Liver (tissue), 8 donors: ENCODE measurements at regions not wholly inside any gene's neighbourhood (a gene's known extent, or its start where the extent isn't known, plus 50 kb on each side); places are given as distances from the start of the nearest gene placed in this dataset.

Source experiments
- DNase-seq: peaks from one replicate; pipeline ENCODE4 v3.0.0-alpha.2; 2017; ENCODE audit warnings: low spot score
- H3K27ac ChIP-seq, 2 donors: one replicate each; pipeline ENCODE4 v1.7.0; 2013; ENCODE audit warnings: inconsistent platforms in 2 of 2, low read length in 2 of 2, control low read depth in 1 of 2, low read depth in 1 of 2, mild to moderate bottlenecking in 1 of 2
- H3K27me3 ChIP-seq, 4 donors: one replicate each; pipeline versions ENCODE4 v1.6.1 to v1.7.0; 2013; ENCODE audit warnings: low read length in 3 of 4, inconsistent platforms in 1 of 4, mild to moderate bottlenecking in 1 of 4, moderate library complexity in 1 of 4; ENCODE audit not compliant: control insufficient read depth in 4 of 4, insufficient read depth in 4 of 4
- H3K36me3 ChIP-seq, 4 donors: one replicate each; pipeline versions ENCODE4 v1.6.1 to v1.7.0; 2013; ENCODE audit warnings: low read length in 3 of 4, mild to moderate bottlenecking in 3 of 4, low read depth in 1 of 4, moderate library complexity in 1 of 4; ENCODE audit not compliant: control insufficient read depth in 4 of 4, insufficient read depth in 3 of 4
- H3K4me1 ChIP-seq, 4 donors: one replicate each; pipeline versions ENCODE4 v1.6.1 to v1.7.0; 2013; ENCODE audit warnings: low read length in 3 of 4, mild to moderate bottlenecking in 3 of 4, moderate library complexity in 1 of 4; ENCODE audit not compliant: control insufficient read depth in 4 of 4, insufficient read depth in 4 of 4
- H3K4me3 ChIP-seq, 3 donors: one replicate each; pipeline versions ENCODE4 v1.6.1 to v1.7.0; 2013; ENCODE audit warnings: low read length in 3 of 3, control low read depth in 1 of 3, low read depth in 1 of 3, mild to moderate bottlenecking in 1 of 3
- H3K9ac ChIP-seq, 2 donors: one replicate each; pipeline ENCODE4 v1.7.0; 2013; ENCODE audit warnings: low read length in 2 of 2, mild to moderate bottlenecking in 2 of 2, moderate library complexity in 2 of 2, control low read depth in 1 of 2, low read depth in 1 of 2
- H3K9me3 ChIP-seq, 4 donors: one replicate each; pipeline versions ENCODE4 v1.6.1 to v1.7.0; 2013; ENCODE audit warnings: low read length in 3 of 4; ENCODE audit not compliant: control insufficient read depth in 4 of 4
- EGR1 ChIP-seq, 2 donors: IDR thresholded peaks; 2 replicates each; pipeline ENCODE4 v1.6.1; 2016 to 2018; ENCODE audit warnings: antibody characterized with exemption in 2 of 2, low read depth in 2 of 2
- FOXA1 ChIP-seq: IDR thresholded peaks from 2 replicates; pipeline ENCODE4 v1.6.1; 2016; ENCODE audit warnings: antibody characterized with exemption
- FOXA2 ChIP-seq: IDR thresholded peaks from 2 replicates; pipeline ENCODE4 v1.6.1; 2016; ENCODE audit warnings: antibody characterized with exemption
- GABPA ChIP-seq, 2 donors: IDR thresholded peaks in 1 of 2; conservative IDR thresholded peaks in 1 of 2; 2 replicates each; pipeline ENCODE4 v1.6.1; 2016; ENCODE audit warnings: antibody characterized with exemption in 2 of 2, mild to moderate bottlenecking in 1 of 2, moderate library complexity in 1 of 2
- HNF4A ChIP-seq, 2 donors: conservative IDR thresholded peaks; 2 replicates each; pipeline ENCODE4 v1.6.1; 2016; ENCODE audit warnings: antibody characterized with exemption in 2 of 2, mild to moderate bottlenecking in 2 of 2
- HNF4G ChIP-seq: IDR thresholded peaks from 2 replicates; pipeline ENCODE4 v1.6.1; 2016; ENCODE audit warnings: antibody characterized with exemption
- JUND ChIP-seq, 2 donors: IDR thresholded peaks; 2 replicates each; pipeline ENCODE4 v1.6.1; 2016; ENCODE audit warnings: antibody characterized with exemption in 2 of 2
- NR2F2 ChIP-seq: IDR thresholded peaks from 2 replicates; pipeline ENCODE4 v1.6.1; 2016; ENCODE audit warnings: antibody characterized with exemption
- RAD21 ChIP-seq, 2 donors: IDR thresholded peaks; 2 replicates each; pipeline ENCODE4 v1.6.1; 2016; ENCODE audit warnings: antibody characterized with exemption in 2 of 2, mild to moderate bottlenecking in 2 of 2
- RXRA ChIP-seq, 2 donors: IDR thresholded peaks; 2 replicates each; pipeline ENCODE4 v1.6.1; 2017 to 2018; ENCODE audit warnings: antibody characterized with exemption in 2 of 2, mild to moderate bottlenecking in 1 of 2
- SP1 ChIP-seq: IDR thresholded peaks from 2 replicates; pipeline ENCODE4 v1.6.1; 2018; ENCODE audit warnings: antibody characterized with exemption, mild to moderate bottlenecking
- TAF1 ChIP-seq: conservative IDR thresholded peaks from 2 replicates; pipeline ENCODE4 v1.6.1; 2016; ENCODE audit warnings: antibody characterized with exemption, mild to moderate bottlenecking
- YY1 ChIP-seq: IDR thresholded peaks from 2 replicates; pipeline ENCODE4 v1.6.1; 2016; ENCODE audit warnings: antibody characterized with exemption, mild to moderate bottlenecking
- ZBTB33 ChIP-seq: IDR thresholded peaks from 2 replicates; pipeline ENCODE4 v1.6.1; 2016; ENCODE audit warnings: antibody characterized with exemption
- WGBS: extraction: QIAGEN DNeasy Blood & Tissue Kit; methylation state at CpG from one replicate; pipeline ENCODE4 v1.1.7; 2013; 5-methylcytosine and 5-hydroxymethylcytosine counted together
- TF ChIP-seq, protein P1 (sequence below): IDR thresholded peaks from 2 replicates; pipeline ENCODE4 v1.6.1; 2016; ENCODE audit warnings: antibody characterized with exemption
- TF ChIP-seq, protein P2 (sequence below): IDR thresholded peaks from 2 replicates; pipeline ENCODE4 v1.6.1; 2016; ENCODE audit warnings: antibody characterized with exemption, mild to moderate bottlenecking
- TF ChIP-seq, protein P3 (sequence below): fragments of 150-350 bp; IDR thresholded peaks from 2 replicates; pipeline ENCODE4 v1.5.1; 2017; ENCODE audit warnings: improper control_type of control experiment, low read depth, low read length; ENCODE audit not compliant: missing input control
- TF ChIP-seq, protein P4 (sequence below): IDR thresholded peaks from 2 replicates; pipeline ENCODE4 v1.6.1; 2016; ENCODE audit warnings: antibody characterized with exemption
- donor health status: healthy.
- donor health status: healthy.
- donor health status: healthy.
- donor health status: healthy.
- donor health status: healthy.

GRCh38 chr16:6258056-6258455 is 1074.6 kb upstream of the RBFOX1 start:
- no peak for TF ChIP-seq NR2F2
- TF ChIP-seq, protein P1, sequence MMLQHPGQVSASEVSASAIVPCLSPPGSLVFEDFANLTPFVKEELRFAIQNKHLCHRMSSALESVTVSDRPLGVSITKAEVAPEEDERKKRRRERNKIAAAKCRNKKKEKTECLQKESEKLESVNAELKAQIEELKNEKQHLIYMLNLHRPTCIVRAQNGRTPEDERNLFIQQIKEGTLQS = peak; percentile 35
- WGBS = 65% methylated on average over 3 of the region's 3 CpGs
- Histone ChIP-seq H3K27me3 (no peaks in the 10 kb centered on the region), H3K36me3 (no peaks in the 10 kb centered on the region), H3K4me3 (no peak overlapping the region), H3K9me3 (peaks cover 0 to 2% (median 0%) of the 10 kb centered on the region in 4 donors), H3K9ac (no peak overlapping the region), H3K27ac (no peak overlapping the region), H3K4me1 (no peaks in the 10 kb centered on the region)
- no peak for DNase-seq

DNA sequence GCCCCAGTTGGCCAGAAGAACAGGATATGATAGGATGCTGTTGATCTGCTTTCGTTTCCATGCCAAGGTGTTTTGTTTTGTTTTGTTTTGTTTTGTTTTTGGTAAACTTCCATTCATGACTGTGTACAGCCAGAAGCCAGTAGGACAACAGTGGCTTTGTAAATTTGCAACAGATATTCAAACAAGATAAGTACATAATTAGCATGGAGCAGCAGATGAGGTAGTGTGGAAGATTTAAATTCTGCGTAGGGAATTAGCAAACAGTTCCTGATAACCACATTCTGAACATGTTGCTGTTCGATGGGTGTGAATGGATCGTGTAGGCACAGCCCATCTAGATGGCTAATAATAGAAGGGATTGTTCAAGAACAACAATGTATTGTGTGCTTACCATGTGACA is 1080.1 kb upstream of the RBFOX1 start:
- no peak for TF ChIP-seq FOXA2
- TF ChIP-seq RXRA (IDR thresholded peaks at IDR 0.05) = no peak
- TF ChIP-seq YY1 = no peak
- TF ChIP-seq HNF4A (conservative IDR thresholded peaks at IDR 0.05) = no peak
- TF ChIP-seq SP1 = no peak
- no peak for TF ChIP-seq GABPA (IDR thresholded peaks at IDR 0.05 in 1 of 2, conservative IDR thresholded peaks at IDR 0.05 in 1 of 2)
- no peak for TF ChIP-seq ZBTB33
- TF ChIP-seq, protein P2, sequence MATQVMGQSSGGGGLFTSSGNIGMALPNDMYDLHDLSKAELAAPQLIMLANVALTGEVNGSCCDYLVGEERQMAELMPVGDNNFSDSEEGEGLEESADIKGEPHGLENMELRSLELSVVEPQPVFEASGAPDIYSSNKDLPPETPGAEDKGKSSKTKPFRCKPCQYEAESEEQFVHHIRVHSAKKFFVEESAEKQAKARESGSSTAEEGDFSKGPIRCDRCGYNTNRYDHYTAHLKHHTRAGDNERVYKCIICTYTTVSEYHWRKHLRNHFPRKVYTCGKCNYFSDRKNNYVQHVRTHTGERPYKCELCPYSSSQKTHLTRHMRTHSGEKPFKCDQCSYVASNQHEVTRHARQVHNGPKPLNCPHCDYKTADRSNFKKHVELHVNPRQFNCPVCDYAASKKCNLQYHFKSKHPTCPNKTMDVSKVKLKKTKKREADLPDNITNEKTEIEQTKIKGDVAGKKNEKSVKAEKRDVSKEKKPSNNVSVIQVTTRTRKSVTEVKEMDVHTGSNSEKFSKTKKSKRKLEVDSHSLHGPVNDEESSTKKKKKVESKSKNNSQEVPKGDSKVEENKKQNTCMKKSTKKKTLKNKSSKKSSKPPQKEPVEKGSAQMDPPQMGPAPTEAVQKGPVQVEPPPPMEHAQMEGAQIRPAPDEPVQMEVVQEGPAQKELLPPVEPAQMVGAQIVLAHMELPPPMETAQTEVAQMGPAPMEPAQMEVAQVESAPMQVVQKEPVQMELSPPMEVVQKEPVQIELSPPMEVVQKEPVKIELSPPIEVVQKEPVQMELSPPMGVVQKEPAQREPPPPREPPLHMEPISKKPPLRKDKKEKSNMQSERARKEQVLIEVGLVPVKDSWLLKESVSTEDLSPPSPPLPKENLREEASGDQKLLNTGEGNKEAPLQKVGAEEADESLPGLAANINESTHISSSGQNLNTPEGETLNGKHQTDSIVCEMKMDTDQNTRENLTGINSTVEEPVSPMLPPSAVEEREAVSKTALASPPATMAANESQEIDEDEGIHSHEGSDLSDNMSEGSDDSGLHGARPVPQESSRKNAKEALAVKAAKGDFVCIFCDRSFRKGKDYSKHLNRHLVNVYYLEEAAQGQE = no peak
- TF ChIP-seq JUND (IDR thresholded peaks at IDR 0.05) = no peak
- no peak for TF ChIP-seq FOXA1
- TF ChIP-seq EGR1 (IDR thresholded peaks at IDR 0.05; ENCODE audit: low read depth in 2 of 2) = no peak
- TF ChIP-seq RAD21 (IDR thresholded peaks at IDR 0.05) = no peak
- TF ChIP-seq, protein P3, sequence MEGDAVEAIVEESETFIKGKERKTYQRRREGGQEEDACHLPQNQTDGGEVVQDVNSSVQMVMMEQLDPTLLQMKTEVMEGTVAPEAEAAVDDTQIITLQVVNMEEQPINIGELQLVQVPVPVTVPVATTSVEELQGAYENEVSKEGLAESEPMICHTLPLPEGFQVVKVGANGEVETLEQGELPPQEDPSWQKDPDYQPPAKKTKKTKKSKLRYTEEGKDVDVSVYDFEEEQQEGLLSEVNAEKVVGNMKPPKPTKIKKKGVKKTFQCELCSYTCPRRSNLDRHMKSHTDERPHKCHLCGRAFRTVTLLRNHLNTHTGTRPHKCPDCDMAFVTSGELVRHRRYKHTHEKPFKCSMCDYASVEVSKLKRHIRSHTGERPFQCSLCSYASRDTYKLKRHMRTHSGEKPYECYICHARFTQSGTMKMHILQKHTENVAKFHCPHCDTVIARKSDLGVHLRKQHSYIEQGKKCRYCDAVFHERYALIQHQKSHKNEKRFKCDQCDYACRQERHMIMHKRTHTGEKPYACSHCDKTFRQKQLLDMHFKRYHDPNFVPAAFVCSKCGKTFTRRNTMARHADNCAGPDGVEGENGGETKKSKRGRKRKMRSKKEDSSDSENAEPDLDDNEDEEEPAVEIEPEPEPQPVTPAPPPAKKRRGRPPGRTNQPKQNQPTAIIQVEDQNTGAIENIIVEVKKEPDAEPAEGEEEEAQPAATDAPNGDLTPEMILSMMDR = no peak
- TF ChIP-seq TAF1 = no peak
- no peak for TF ChIP-seq HNF4G
- TF ChIP-seq NR2F2 = no peak
- TF ChIP-seq, protein P1 = no peak
- TF ChIP-seq, protein P4, sequence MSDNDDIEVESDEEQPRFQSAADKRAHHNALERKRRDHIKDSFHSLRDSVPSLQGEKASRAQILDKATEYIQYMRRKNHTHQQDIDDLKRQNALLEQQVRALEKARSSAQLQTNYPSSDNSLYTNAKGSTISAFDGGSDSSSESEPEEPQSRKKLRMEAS = no peak
- WGBS = 56% methylated on average over 4 of the region's 4 CpGs
- no peak for DNase-seq

More for the DNA sequence above, 1080.1 kb upstream of the RBFOX1 start:
- Histone ChIP-seq H3K4me3 (no peak overlapping the region), H3K27ac (no peak overlapping the region), H3K9ac (no peak overlapping the region), H3K9me3 (peaks cover 0 to 2% (median 0%) of the 10 kb centered on the region in 4 donors), H3K27me3 (no peaks in the 10 kb centered on the region), H3K4me1 (no peaks in the 10 kb centered on the region), H3K36me3 (no peaks in the 10 kb centered on the region)
